GM19351 (cell line): ENCODE measurements at regions not wholly inside any gene's neighbourhood (a gene's known extent, or its start where the extent isn't known, plus 50 kb on each side); places are given as distances from the start of the nearest gene placed in this dataset.
"Not testable (repeated sequence)": the region's sequence is repeated elsewhere in the genome, so short reads cannot be mapped to it uniquely, and the experiment has no call there.

Experiments
- ATAC-seq: cut with Tn5 transposase; IDR thresholded peaks from one replicate; pipeline ENCODE4 v1.9.1; 2021; ENCODE audit warnings: mild to moderate bottlenecking, moderate library complexity; ENCODE audit not compliant: unreplicated experiment

GRCh38 chr6:71007298-71007697 is 50.4 kb upstream of the B3GAT2 start:
- not testable (repeated sequence) for ATAC-seq

GRCh38 chr6:71011871-71012371 is 55.1 kb upstream of the B3GAT2 start:
- no peak for ATAC-seq

GRCh38 chr6:71012866-71013469 is 56.1 kb upstream of the B3GAT2 start:
- peak; percentile 81 for ATAC-seq

- ATAC-seq, result peak; percentile 45
Observed at GRCh38 chr6:71015392-71015791, 58.5 kb upstream of the B3GAT2 start.

- ATAC-seq, result no peak
Observed at GRCh38 chr6:71028236-71028876, 71.5 kb upstream of the B3GAT2 start.

GRCh38 chr6:71028877-71029252 is 72.0 kb upstream of the B3GAT2 start:
- ATAC-seq, result no peak

- no peak for ATAC-seq
Observed at GRCh38 chr6:71029555-71029954, 72.7 kb upstream of the B3GAT2 start.

GRCh38 chr6:71031912-71032311 is 75.1 kb upstream of the B3GAT2 start:
- no peak for ATAC-seq

GRCh38 chr6:71033171-71033570 is 76.3 kb upstream of the B3GAT2 start:
- no peak for ATAC-seq

- ATAC-seq, result no peak
Observed at GRCh38 chr6:71033890-71034289, 77.0 kb upstream of the B3GAT2 start.

- ATAC-seq, result no peak
Observed at GRCh38 chr6:71034563-71035345, 77.9 kb upstream of the B3GAT2 start.

- no peak for ATAC-seq
Observed at GRCh38 chr6:71035871-71036270, 79.0 kb upstream of the B3GAT2 start.

GRCh38 chr6:71038711-71039344 is 82.0 kb upstream of the B3GAT2 start:
- no peak for ATAC-seq

- no peak for ATAC-seq
Observed at GRCh38 chr6:71040043-71040442, 83.2 kb upstream of the B3GAT2 start.

- ATAC-seq, result no peak
Observed at GRCh38 chr6:71040841-71041240, 84.0 kb upstream of the B3GAT2 start.

- ATAC-seq, result peak; percentile 74
Observed at GRCh38 chr6:71043902-71044301, 87.0 kb upstream of the B3GAT2 start.

- no peak for ATAC-seq
Observed at GRCh38 chr6:71044753-71045152, 87.9 kb upstream of the B3GAT2 start.

GRCh38 chr6:71045296-71045695 is 88.4 kb upstream of the B3GAT2 start:
- ATAC-seq, result no peak

GRCh38 chr6:71047417-71047816 is 90.6 kb upstream of the B3GAT2 start:
- ATAC-seq, result no peak

GRCh38 chr6:71048320-71049164 is 91.7 kb upstream of the B3GAT2 start:
- ATAC-seq, result no peak
